Thymus (tissue), 11 donors: ENCODE measurements at regions not wholly inside any gene's neighbourhood (a gene's known extent, or its start where the extent isn't known, plus 50 kb on each side); places are given as distances from the start of the nearest gene placed in this dataset.

Source experiments
- DNase-seq, 9 donors: peaks; one replicate each; pipeline ENCODE4 v3.0.0-alpha.2; 2013; ENCODE audit warnings: low spot score in 9 of 9, low read depth in 6 of 9, missing footprints in 1 of 9
- H3K27ac ChIP-seq, 2 donors: one replicate each; pipeline ENCODE4 v1.5.1; 2013; ENCODE audit warnings: control low read depth in 1 of 2, low read depth in 1 of 2, low read length in 1 of 2, mild to moderate bottlenecking in 1 of 2, moderate library complexity in 1 of 2
- H3K27me3 ChIP-seq, 2 donors: one replicate each; pipeline ENCODE4 v1.5.1; 2013; ENCODE audit warnings: low read length in 1 of 2; ENCODE audit not compliant: control insufficient read depth in 2 of 2, insufficient read depth in 1 of 2
- H3K36me3 ChIP-seq, 2 donors: one replicate each; pipeline ENCODE4 v1.5.1; 2013; ENCODE audit warnings: low read length in 1 of 2, mild to moderate bottlenecking in 1 of 2, moderate library complexity in 1 of 2; ENCODE audit not compliant: control insufficient read depth in 2 of 2, insufficient read depth in 2 of 2
- H3K4me1 ChIP-seq, 2 donors: one replicate each; pipeline ENCODE4 v1.5.1; 2013; ENCODE audit warnings: low read length in 2 of 2; ENCODE audit not compliant: control insufficient read depth in 2 of 2, insufficient read depth in 2 of 2
- H3K4me3 ChIP-seq, 2 donors: one replicate each; pipeline ENCODE4 v1.5.1; 2013; ENCODE audit warnings: low read length in 2 of 2, control low read depth in 1 of 2, mild to moderate bottlenecking in 1 of 2
- H3K9me3 ChIP-seq, 2 donors: one replicate each; pipeline ENCODE4 v1.5.1; 2013; ENCODE audit warnings: low read length in 1 of 2, mild to moderate bottlenecking in 1 of 2; ENCODE audit not compliant: control insufficient read depth in 2 of 2, insufficient read depth in 1 of 2
- WGBS: extraction: QIAGEN DNeasy Blood & Tissue Kit; methylation state at CpG from one replicate; pipeline ENCODE4 v1.1.7; 2013; 5-methylcytosine and 5-hydroxymethylcytosine counted together
- donor health status: healthy.

DNA sequence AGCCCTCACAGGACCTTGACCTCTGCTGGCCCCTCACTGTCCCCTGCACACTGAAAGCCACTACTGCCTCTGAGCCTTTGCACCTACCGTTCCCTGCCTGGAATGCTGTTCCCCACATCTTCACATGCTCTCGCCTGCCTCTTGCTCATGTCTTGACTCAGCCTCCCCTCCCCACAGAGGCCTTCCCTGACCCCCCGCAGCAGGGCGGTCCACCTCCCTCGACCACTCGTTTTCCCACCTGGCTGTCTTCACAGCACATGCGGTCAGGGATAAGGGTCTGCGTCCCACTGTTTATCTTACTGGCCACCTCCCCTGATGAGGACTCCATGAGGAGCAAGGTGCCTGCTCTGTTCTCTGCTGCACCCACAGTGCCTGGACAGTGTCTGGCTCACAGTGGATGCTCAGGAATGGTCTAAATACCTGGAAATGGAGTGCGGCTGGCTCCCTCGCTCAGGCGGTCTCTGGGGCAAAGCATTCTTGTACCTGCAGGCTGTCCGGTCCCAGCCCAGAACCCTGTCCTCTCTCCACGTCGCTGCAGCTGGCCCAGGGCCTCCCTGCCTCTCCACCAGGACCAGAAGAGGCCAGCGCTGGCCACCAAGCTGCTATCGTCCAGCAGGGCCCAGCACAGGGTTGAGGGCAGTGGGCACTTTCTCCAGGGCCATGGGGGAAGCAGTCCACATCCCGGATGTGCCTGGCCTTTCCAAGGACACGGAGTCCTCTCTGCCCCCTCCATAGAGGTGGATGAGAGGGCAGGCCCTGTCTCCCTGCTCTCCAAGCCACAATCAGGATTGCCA is 107.4 kb downstream of the NCOR2 start:
- Histone ChIP-seq H3K36me3 (peaks cover 53 to 80% of the 10 kb centered on the region in 2 donors), H3K4me1 (peaks cover 11 to 37% of the 10 kb centered on the region in 2 donors), H3K27ac (no peak overlapping the region), H3K27me3 (no peaks in the 10 kb centered on the region), H3K4me3 (no peak overlapping the region), H3K9me3 (peaks cover 2 to 12% of the 10 kb centered on the region in 2 donors)
- WGBS = 98% methylated on average over 18 of the region's 18 CpGs
- DNase-seq = no peak

DNA sequence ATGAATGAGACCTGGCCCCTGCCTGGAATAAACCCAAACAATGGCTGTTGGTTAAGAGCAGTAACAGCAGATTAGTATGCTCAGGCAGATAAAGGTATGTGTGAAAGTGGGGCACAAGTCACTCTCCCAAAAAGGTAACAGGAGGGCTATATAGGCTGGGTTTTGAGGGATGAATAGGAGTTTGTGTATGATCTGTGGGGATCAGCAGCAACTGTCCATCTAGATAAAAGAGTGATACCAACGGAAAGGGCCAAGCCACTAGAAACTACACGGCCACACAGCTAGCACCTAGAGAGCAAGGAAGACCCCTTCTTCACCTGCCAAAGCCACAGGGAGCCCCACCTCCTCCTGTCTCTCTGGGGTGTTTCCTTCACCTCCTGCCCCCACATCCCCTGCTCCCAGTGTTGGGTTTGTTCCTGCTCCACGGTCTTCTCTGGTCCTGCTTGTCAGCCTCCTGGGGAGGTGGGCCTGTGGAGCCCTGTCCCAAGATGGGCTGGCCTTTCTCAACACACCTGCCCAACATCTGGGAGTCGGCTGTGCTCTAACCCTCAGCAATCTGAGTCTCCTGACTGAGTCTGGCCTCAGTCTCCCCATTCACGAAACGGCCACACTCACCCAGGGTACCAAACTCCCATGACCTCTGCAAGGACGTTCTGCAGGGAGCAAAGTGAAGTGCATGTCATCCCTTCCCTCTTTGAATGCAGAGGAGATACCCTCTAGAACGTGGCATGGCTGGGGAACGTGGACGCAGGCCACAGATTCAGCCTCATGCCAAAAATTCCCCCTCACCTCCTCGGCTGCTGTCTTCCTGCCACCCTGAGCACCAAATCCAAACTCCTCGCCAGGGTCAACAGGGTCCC is 108.2 kb downstream of the NCOR2 start:
- peaks cover 2 to 3% of the 10 kb centered on the region in 2 donors for H3K9me3 ChIP-seq
- peaks cover 45 to 72% of the 10 kb centered on the region in 2 donors for H3K36me3 ChIP-seq
- DNase-seq = no peak
- peaks cover 11 to 40% of the 10 kb centered on the region in 2 donors for H3K4me1 ChIP-seq
- no peaks in the 10 kb centered on the region for H3K27me3 ChIP-seq
- no peak overlapping the region for H3K27ac ChIP-seq
- 97% methylated on average over 12 of the region's 12 CpGs for WGBS
- no peak overlapping the region for H3K4me3 ChIP-seq

DNA sequence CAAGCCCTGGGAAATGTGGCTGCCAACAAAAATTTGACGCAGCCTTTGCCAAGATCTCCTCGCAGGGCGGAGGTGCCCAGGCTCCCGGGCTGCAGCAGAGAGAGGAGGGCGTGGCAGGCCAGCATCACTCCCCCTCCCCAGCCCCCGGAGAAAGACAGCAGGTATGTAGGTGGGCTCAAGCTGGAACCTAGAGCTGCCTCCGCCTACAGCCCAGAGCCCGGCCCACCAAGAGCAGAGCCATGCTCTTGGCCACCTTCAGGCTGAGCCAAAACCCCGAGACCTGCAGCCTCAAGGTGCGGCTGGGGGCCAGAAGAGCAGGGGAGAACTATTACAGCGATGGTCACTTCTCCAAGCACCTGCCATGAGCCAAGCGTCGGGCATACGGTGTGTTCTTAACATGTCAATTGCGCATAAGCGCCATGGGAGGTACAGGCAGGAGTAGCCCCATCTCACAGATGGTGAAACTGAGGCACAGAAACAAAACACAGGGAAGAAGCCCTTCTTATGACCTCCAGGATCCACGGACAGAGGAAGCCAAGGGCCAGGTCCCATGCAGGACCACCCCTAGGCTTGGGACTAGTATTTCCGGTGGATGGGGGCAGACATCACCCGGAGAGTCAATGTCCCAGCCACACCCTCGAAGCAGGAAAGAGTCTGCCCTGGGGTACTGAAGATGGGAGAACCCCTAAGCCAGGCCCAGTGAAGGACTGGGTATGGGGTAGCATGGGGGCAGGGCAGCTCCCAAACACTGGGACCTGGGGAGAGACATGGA is 109.0 kb downstream of the NCOR2 start:
- peak overlapping the region in 1 of 2 donors; percentile 85 for H3K27ac ChIP-seq
- peaks cover 17 to 46% of the 10 kb centered on the region in 2 donors for H3K4me1 ChIP-seq
- 94% methylated on average over 20 of the region's 20 CpGs for WGBS
- H3K36me3 ChIP-seq = peaks cover 40 to 68% of the 10 kb centered on the region in 2 donors
- H3K27me3 ChIP-seq = no peaks in the 10 kb centered on the region
- peaks cover 2 to 3% of the 10 kb centered on the region in 2 donors for H3K9me3 ChIP-seq
- DNase-seq = no peak
- H3K4me3 ChIP-seq = no peak overlapping the region

- Histone ChIP-seq H3K4me1 (peaks cover 26 to 55% of the 10 kb centered on the region in 2 donors), H3K36me3 (peaks cover 32 to 60% of the 10 kb centered on the region in 2 donors), H3K27ac (peak overlapping the region; percentile 32 to 85), H3K27me3 (no peaks in the 10 kb centered on the region), H3K9me3 (peaks cover 2 to 3% of the 10 kb centered on the region in 2 donors), H3K4me3 (peak overlapping the region; percentile 2 to 28)
- DNase-seq = peak in 1 of 9 donors; percentile 57
- 45% methylated on average over 37 of the region's 37 CpGs for WGBS
These were observed 109.9 kb downstream of the NCOR2 start for GRCh38 chr12:124457287-124458219.

GRCh38 chr12:124456652-124457152 is 110.7 kb downstream of the NCOR2 start:
- peaks cover 28 to 64% of the 10 kb centered on the region in 2 donors for H3K4me1 ChIP-seq
- peak overlapping the region; percentile 33 to 85 for H3K27ac ChIP-seq
- WGBS = 38% methylated on average over 31 of the region's 31 CpGs
- DNase-seq = peak in 2 of 9 donors; percentile 46 to 58
- H3K27me3 ChIP-seq = no peaks in the 10 kb centered on the region
- H3K4me3 ChIP-seq = peak overlapping the region in 1 of 2 donors; percentile 2
- peaks cover 2 to 3% of the 10 kb centered on the region in 2 donors for H3K9me3 ChIP-seq
- peaks cover 23 to 52% of the 10 kb centered on the region in 2 donors for H3K36me3 ChIP-seq

- WGBS = 98% methylated on average over 12 of the region's 12 CpGs
- Histone ChIP-seq H3K27ac (no peak overlapping the region), H3K9me3 (peaks cover 2 to 3% of the 10 kb centered on the region in 2 donors), H3K4me1 (peaks cover 28 to 69% of the 10 kb centered on the region in 2 donors), H3K4me3 (no peak overlapping the region), H3K27me3 (no peaks in the 10 kb centered on the region), H3K36me3 (peaks cover 19 to 50% of the 10 kb centered on the region in 2 donors)
- no peak for DNase-seq
These were observed 111.2 kb downstream of the NCOR2 start for GRCh38 chr12:124456133-124456651.

DNA sequence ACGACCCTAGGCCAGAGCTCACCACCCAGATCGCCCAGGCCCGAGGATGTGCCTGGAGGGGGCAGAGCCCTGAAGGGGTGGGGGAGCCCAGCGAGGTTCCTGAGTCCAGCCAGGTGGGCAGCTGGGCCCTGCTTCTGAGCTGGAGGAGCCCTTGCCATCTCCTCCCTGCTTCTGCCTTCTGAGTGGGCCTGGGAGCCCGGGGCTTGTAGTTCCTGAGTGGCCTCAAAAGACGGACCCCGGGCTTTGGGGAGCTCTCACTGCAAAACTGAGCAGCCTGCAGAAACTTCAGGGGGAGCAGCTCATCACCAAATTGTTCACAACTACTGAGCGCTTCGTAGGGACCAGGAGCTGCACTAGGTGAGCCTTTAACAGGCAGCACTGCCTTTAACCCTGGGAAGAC is 112.1 kb downstream of the NCOR2 start:
- Histone ChIP-seq H3K27ac (no peak overlapping the region), H3K36me3 (peaks cover 12 to 47% of the 10 kb centered on the region in 2 donors), H3K9me3 (peaks cover 2 to 3% of the 10 kb centered on the region in 2 donors), H3K4me1 (peaks cover 28 to 77% of the 10 kb centered on the region in 2 donors), H3K4me3 (no peak overlapping the region), H3K27me3 (no peaks in the 10 kb centered on the region)
- DNase-seq = no peak
- 98% methylated on average over 9 of the region's 9 CpGs for WGBS
